Parathyroid adenoma (tissue), 2 donors: ENCODE measurements at regions not wholly inside any gene's neighbourhood (a gene's known extent, or its start where the extent isn't known, plus 50 kb on each side); places are given as distances from the start of the nearest gene placed in this dataset.

ENCODE experiments used
- H2AFZ ChIP-seq: fragments of 300-600 bp; sonication (generic); one replicate; pipeline ENCODE4 v1.7.0; 2017; ENCODE audit warnings: antibody characterized with exemption, mild to moderate bottlenecking
- H3K27ac ChIP-seq: fragments of 300-600 bp; sonication (generic); one replicate; pipeline ENCODE4 v1.7.0; 2017
- H3K27me3 ChIP-seq: fragments of 300-600 bp; sonication (generic); one replicate; pipeline ENCODE4 v1.7.0; 2017; ENCODE audit warnings: low read length; ENCODE audit not compliant: control insufficient read depth, insufficient read depth
- H3K36me3 ChIP-seq: fragments of 300-600 bp; sonication (generic); one replicate; pipeline ENCODE4 v1.7.0; 2017; ENCODE audit warnings: low read length; ENCODE audit not compliant: control insufficient read depth, insufficient read depth
- H3K4me1 ChIP-seq: fragments of 300-600 bp; sonication (generic); one replicate; pipeline ENCODE4 v1.7.0; 2017; ENCODE audit warnings: control low read depth
- H3K4me2 ChIP-seq: fragments of 300-600 bp; sonication (generic); one replicate; pipeline ENCODE4 v1.7.0; 2017; ENCODE audit warnings: low read length
- H3K4me3 ChIP-seq: fragments of 300-600 bp; sonication (generic); one replicate; pipeline ENCODE4 v1.7.0; 2017; ENCODE audit warnings: low read depth, low read length
- H3K79me2 ChIP-seq: fragments of 300-600 bp; sonication (generic); one replicate; pipeline ENCODE4 v1.7.0; 2017; ENCODE audit warnings: control low read depth
- H3K9ac ChIP-seq: fragments of 300-600 bp; sonication (generic); one replicate; pipeline ENCODE4 v1.7.0; 2017; ENCODE audit warnings: mild to moderate bottlenecking
- H3K9me3 ChIP-seq: fragments of 300-600 bp; sonication (generic); one replicate; pipeline ENCODE4 v1.7.0; 2017; ENCODE audit warnings: low read length; ENCODE audit not compliant: control insufficient read depth
- CTCF ChIP-seq: fragments of 300-600 bp; sonication (generic); IDR thresholded peaks from one replicate; pipeline ENCODE4 v1.7.0; 2017; ENCODE audit warnings: antibody characterized with exemption, mild to moderate bottlenecking
- donor health status: primary hyperparathyroidism.

GRCh38 chr6:106766201-106766600 is 136.8 kb downstream of the QRSL1 start:
- TF ChIP-seq CTCF = no peak
- Histone ChIP-seq H3K36me3 (no peaks in the 10 kb centered on the region), H3K4me1 (no peaks in the 10 kb centered on the region), H3K9ac (no peak overlapping the region), H3K4me2 (no peak overlapping the region), H3K27ac (no peak overlapping the region), H3K9me3 (no peaks in the 10 kb centered on the region), H3K4me3 (no peak overlapping the region), H3K27me3 (no peaks in the 10 kb centered on the region), H2AFZ (no peak overlapping the region), H3K79me2 (no peaks in the 10 kb centered on the region)

GRCh38 chr6:106765496-106765895 is 136.1 kb downstream of the QRSL1 start:
- Histone ChIP-seq H3K36me3 (no peaks in the 10 kb centered on the region), H3K4me2 (no peak overlapping the region), H3K4me1 (no peaks in the 10 kb centered on the region), H3K27me3 (no peaks in the 10 kb centered on the region), H3K4me3 (no peak overlapping the region), H3K27ac (no peak overlapping the region), H3K9me3 (no peaks in the 10 kb centered on the region), H3K79me2 (no peaks in the 10 kb centered on the region), H2AFZ (no peak overlapping the region), H3K9ac (no peak overlapping the region)
- TF ChIP-seq CTCF = no peak

DNA sequence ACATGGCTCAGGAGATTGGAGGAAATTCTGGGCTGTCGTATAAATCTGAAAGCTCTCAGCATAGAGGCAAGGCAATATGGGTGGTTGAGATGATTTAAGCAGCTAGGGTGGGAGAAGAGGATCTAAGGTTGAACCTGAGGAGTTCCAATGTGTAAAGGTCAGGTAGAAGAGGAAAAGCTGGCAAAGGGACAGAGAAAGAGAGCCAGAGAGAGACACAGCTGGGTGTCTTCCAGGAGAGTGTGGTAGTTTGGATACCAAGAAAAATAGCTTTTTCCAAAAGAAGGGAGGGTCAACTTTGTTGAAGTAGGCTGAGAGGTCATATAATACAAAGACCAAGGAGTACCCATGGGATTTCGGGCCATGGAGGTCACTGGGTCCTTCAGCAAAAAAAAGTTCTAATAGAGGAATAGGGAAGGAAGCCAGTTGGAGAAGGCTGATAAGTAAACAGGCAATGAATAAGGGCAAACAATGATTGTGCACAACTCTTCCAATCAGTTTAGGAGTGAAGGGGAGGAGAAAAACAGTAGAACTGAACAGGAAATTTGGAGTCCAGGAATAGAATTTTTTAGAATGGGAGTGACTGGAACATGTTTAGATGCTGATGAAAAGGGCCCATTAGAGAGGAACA is 135.1 kb downstream of the QRSL1 start:
- no peak overlapping the region for H3K4me3 ChIP-seq
- H3K9ac ChIP-seq = no peak overlapping the region
- no peak overlapping the region for H3K27ac ChIP-seq
- H3K4me2 ChIP-seq = no peak overlapping the region
- H3K27me3 ChIP-seq = no peaks in the 10 kb centered on the region
- no peak for TF ChIP-seq CTCF
- H3K79me2 ChIP-seq = no peaks in the 10 kb centered on the region
- no peaks in the 10 kb centered on the region for H3K9me3 ChIP-seq
- no peaks in the 10 kb centered on the region for H3K36me3 ChIP-seq
- no peaks in the 10 kb centered on the region for H3K4me1 ChIP-seq
- H2AFZ ChIP-seq = no peak overlapping the region

DNA sequence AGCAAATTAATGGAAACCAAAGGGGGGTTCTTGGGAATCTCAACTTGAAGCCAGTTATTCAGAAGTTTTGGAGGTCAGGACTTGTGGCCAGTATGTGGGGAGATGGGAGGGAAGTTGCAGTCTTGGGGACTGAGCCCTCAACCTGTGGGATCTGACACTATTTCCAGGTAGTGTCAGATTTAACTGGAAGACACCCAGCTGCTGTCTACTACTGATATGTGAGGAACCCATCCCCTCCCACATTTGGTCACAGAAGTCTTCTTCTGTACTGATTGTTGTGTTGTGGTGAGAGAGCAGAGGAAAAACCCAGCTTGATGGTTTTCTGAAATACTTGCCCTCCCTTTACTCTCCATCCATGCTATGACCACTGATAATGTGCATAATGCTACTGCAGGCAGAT is 134.0 kb downstream of the QRSL1 start:
- Histone ChIP-seq H3K9ac (no peak overlapping the region), H3K4me3 (no peak overlapping the region), H3K79me2 (no peaks in the 10 kb centered on the region), H2AFZ (no peak overlapping the region), H3K36me3 (no peaks in the 10 kb centered on the region), H3K9me3 (no peaks in the 10 kb centered on the region), H3K4me2 (no peak overlapping the region), H3K27ac (no peak overlapping the region), H3K27me3 (no peaks in the 10 kb centered on the region), H3K4me1 (no peaks in the 10 kb centered on the region)
- no peak for TF ChIP-seq CTCF

DNA sequence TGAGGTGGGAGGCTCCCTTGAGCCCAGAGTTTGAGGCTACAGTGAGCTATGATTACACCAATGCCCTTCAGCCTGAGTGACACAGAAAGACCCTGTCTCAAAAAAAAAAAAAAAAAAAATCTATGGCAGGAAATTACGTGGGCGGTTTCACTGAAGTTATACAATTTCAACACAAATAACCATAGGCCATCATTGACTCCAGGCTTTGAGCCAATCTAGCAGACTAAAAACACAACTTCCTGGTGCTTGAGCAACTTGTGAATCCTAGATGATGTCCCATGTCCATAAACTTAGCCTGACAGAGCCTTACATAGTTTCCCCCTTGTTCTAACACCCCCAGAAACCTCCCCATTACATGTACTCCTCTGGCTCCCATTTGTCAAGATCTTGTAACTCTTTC is 131.8 kb downstream of the QRSL1 start:
- Histone ChIP-seq H3K9ac (no peak overlapping the region), H3K27me3 (no peaks in the 10 kb centered on the region), H3K9me3 (no peaks in the 10 kb centered on the region), H3K36me3 (no peaks in the 10 kb centered on the region), H3K27ac (no peak overlapping the region), H3K4me3 (no peak overlapping the region), H3K4me1 (no peaks in the 10 kb centered on the region), H3K79me2 (no peaks in the 10 kb centered on the region), H2AFZ (no peak overlapping the region), H3K4me2 (no peak overlapping the region)
- no peak for TF ChIP-seq CTCF
